ENCODE measurements at regions not wholly inside any gene's neighbourhood (a gene's known extent, or its start where the extent isn't known, plus 50 kb on each side); places are given as distances from the start of the nearest gene placed in this dataset.

- TF ChIP-seq CTCF (IDR thresholded peaks at IDR 0.05) = no peak
- no peak for TF ChIP-seq EP300 (IDR thresholded peaks at IDR 0.05)
- TF ChIP-seq POLR2A (IDR thresholded peaks at IDR 0.05) = no peak
- TF ChIP-seq POLR2AphosphoS5 (IDR thresholded peaks at IDR 0.05) = no peak
Observed at GRCh38 chr7:81503771-81504170, 266.1 kb downstream of the HGF start.
